ENCODE measurements at regions not wholly inside any gene's neighbourhood (a gene's known extent, or its start where the extent isn't known, plus 50 kb on each side); places are given as distances from the start of the nearest gene placed in this dataset.

- H3K4me2 ChIP-seq (ENCODE audit: low read length): peak overlapping the region; percentile 24; the same call in 1 of the 2 replicates
- H3K27ac ChIP-seq (ENCODE audit: low read depth, low read length, poor library complexity, severe bottlenecking): peak overlapping the region; percentile 57
These were observed 60.4 kb downstream of the SOX2 start for GRCh38 chr3:181772166-181772565.

GRCh38 chr3:181773921-181774320 is 62.2 kb downstream of the SOX2 start:
- Histone ChIP-seq H3K9me2 (ENCODE audit: low read depth, low read length) (no peaks in the 10 kb centered on the region), H3K36me3 (ENCODE audit: insufficient read depth, low read length) (no peaks in the 10 kb centered on the region), H3K27ac (ENCODE audit: low read depth, low read length, poor library complexity, severe bottlenecking) (peak overlapping the region; percentile 52), H3K27me3 (ENCODE audit: insufficient read depth, low read length) (no peaks in the 10 kb centered on the region), H3K4me1 (ENCODE audit: insufficient read depth, low read length, severe bottlenecking) (peaks cover 68% of the 10 kb centered on the region), H2AFZ (ENCODE audit: low read length) (no peak overlapping the region), H4K20me1 (ENCODE audit: insufficient read depth, low read length) (no peaks in the 10 kb centered on the region), H3K9ac (ENCODE audit: low read length) (no peak overlapping the region), H3K4me2 (ENCODE audit: low read length) (no peak overlapping the region), H3F3A (ENCODE audit: insufficient read depth, low read length) (no peaks in the 10 kb centered on the region), H3K9me3 (ENCODE audit: low read length) (no peaks in the 10 kb centered on the region), H3K4me3 (ENCODE audit: low read depth, low read length, poor library complexity, severe bottlenecking) (no peak overlapping the region), H3K79me2 (ENCODE audit: insufficient read depth, low read length) (no peaks in the 10 kb centered on the region)
- TF ChIP-seq EZH2 (IDR thresholded peaks at IDR 0.05; ENCODE audit: borderline replicate concordance, low read length) (no peak), CTCF (IDR thresholded peaks at IDR 0.05; ENCODE audit: low read length) (no peak)

More at GRCh38 chr3:181772166-181772565, 60.4 kb downstream of the SOX2 start:
- Histone ChIP-seq H3K36me3 (ENCODE audit: insufficient read depth, low read length) (no peaks in the 10 kb centered on the region), H3K4me1 (ENCODE audit: insufficient read depth, low read length, severe bottlenecking) (peaks cover 67% of the 10 kb centered on the region), H4K20me1 (ENCODE audit: insufficient read depth, low read length) (no peaks in the 10 kb centered on the region), H3K9ac (ENCODE audit: low read length) (no peak overlapping the region), H3K9me3 (ENCODE audit: low read length) (no peaks in the 10 kb centered on the region), H3F3A (ENCODE audit: insufficient read depth, low read length) (no peaks in the 10 kb centered on the region), H3K27me3 (ENCODE audit: insufficient read depth, low read length) (no peaks in the 10 kb centered on the region), H3K9me2 (ENCODE audit: low read depth, low read length) (no peaks in the 10 kb centered on the region), H3K4me3 (ENCODE audit: low read depth, low read length, poor library complexity, severe bottlenecking) (no peak overlapping the region), H3K79me2 (ENCODE audit: insufficient read depth, low read length) (no peaks in the 10 kb centered on the region), H2AFZ (ENCODE audit: low read length) (no peak overlapping the region)
- no peak for TF ChIP-seq CTCF (IDR thresholded peaks at IDR 0.05; ENCODE audit: low read length)
- TF ChIP-seq EZH2 (IDR thresholded peaks at IDR 0.05; ENCODE audit: borderline replicate concordance, low read length): no peak

GRCh38 chr3:181782306-181782954 is 70.7 kb downstream of the SOX2 start:
- peaks cover 55% of the 10 kb centered on the region for H3K4me1 ChIP-seq (ENCODE audit: insufficient read depth, low read length, severe bottlenecking)
- peaks cover 9% of the 10 kb centered on the region for H3F3A ChIP-seq (ENCODE audit: insufficient read depth, low read length)
- no peaks in the 10 kb centered on the region for H3K9me2 ChIP-seq (ENCODE audit: low read depth, low read length)
- TF ChIP-seq EZH2 (IDR thresholded peaks at IDR 0.05; ENCODE audit: borderline replicate concordance, low read length) (no peak), CTCF (IDR thresholded peaks at IDR 0.05; ENCODE audit: low read length) (no peak)
- no peaks in the 10 kb centered on the region for H3K36me3 ChIP-seq (ENCODE audit: insufficient read depth, low read length)
- H3K4me2 ChIP-seq (ENCODE audit: low read length): no peak overlapping the region
- no peak overlapping the region for H3K9ac ChIP-seq (ENCODE audit: low read length)
- no peaks in the 10 kb centered on the region for H3K9me3 ChIP-seq (ENCODE audit: low read length)
- H3K79me2 ChIP-seq (ENCODE audit: insufficient read depth, low read length): no peaks in the 10 kb centered on the region
- H2AFZ ChIP-seq (ENCODE audit: low read length): no peak overlapping the region
- H3K27me3 ChIP-seq (ENCODE audit: insufficient read depth, low read length): no peaks in the 10 kb centered on the region
- H3K4me3 ChIP-seq (ENCODE audit: low read depth, low read length, poor library complexity, severe bottlenecking): no peak overlapping the region
- no peaks in the 10 kb centered on the region for H4K20me1 ChIP-seq (ENCODE audit: insufficient read depth, low read length)
- H3K27ac ChIP-seq (ENCODE audit: low read depth, low read length, poor library complexity, severe bottlenecking): no peak overlapping the region

Data from OCI-LY1 (cell line).